Spleen (tissue), 11 donors: ENCODE measurements at regions not wholly inside any gene's neighbourhood (a gene's known extent, or its start where the extent isn't known, plus 50 kb on each side); places are given as distances from the start of the nearest gene placed in this dataset.
"Not testable (repeated sequence)": the region's sequence is repeated elsewhere in the genome, so short reads cannot be mapped to it uniquely, and the experiment has no call there.

Experiments
- DNase-seq: peaks from one replicate; pipeline ENCODE4 v3.0.0-alpha.2; 2020
- H3K27ac ChIP-seq, 8 donors: fragments of 200-600 bp; sonication (generic) in 7 of 8; 1 replicate in 4 of 8; 2 replicates in 4 of 8; pipeline versions ENCODE4 v1.5.0 to v1.8.0; 2016 to 2021; ENCODE audit warnings: inconsistent platforms in 4 of 8, mild to moderate bottlenecking in 4 of 8, moderate library complexity in 1 of 8
- H3K27me3 ChIP-seq, 7 donors: fragments of 200-600 bp; sonication (generic) in 6 of 7; replicated peaks in 1 of 7; 1 replicate in 4 of 7; 2 replicates in 3 of 7; pipeline versions ENCODE4 v1.5.0 to v1.8.0; 2016 to 2021; ENCODE audit warnings: inconsistent platforms in 3 of 7, mild to moderate bottlenecking in 1 of 7
- H3K36me3 ChIP-seq, 6 donors: fragments of 200-600 bp; sonication (generic) in 5 of 6; 1 replicate in 4 of 6; 2 replicates in 2 of 6; pipeline versions ENCODE4 v1.5.0 to v1.8.0; 2016 to 2021; ENCODE audit warnings: inconsistent platforms in 2 of 6
- H3K4me1 ChIP-seq, 6 donors: fragments of 200-600 bp; sonication (generic) in 5 of 6; 1 replicate in 3 of 6; 2 replicates in 3 of 6; pipeline versions ENCODE4 v1.5.0 to v1.8.0; 2016 to 2021; ENCODE audit warnings: inconsistent platforms in 3 of 6
- H3K4me3 ChIP-seq, 8 donors: fragments of 200-600 bp; sonication (generic) in 7 of 8; 1 replicate in 4 of 8; 2 replicates in 4 of 8; pipeline versions ENCODE4 v1.5.0 to v1.8.0; 2016 to 2021; ENCODE audit warnings: inconsistent platforms in 4 of 8, mild to moderate bottlenecking in 4 of 8, moderate library complexity in 2 of 8
- H3K9me3 ChIP-seq, 8 donors: fragments of 200-600 bp; sonication (generic) in 7 of 8; 1 replicate in 4 of 8; 2 replicates in 4 of 8; pipeline versions ENCODE4 v1.5.0 to v1.8.0; 2016 to 2021; ENCODE audit warnings: inconsistent platforms in 4 of 8
- WGBS, 5 donors: extraction: QIAGEN DNeasy Blood & Tissue Kit in 3 of 5; methylation state at CpG; one replicate each; pipeline versions ENCODE4 v1.1.5 to v1.1.7; 2013 to 2018; 5-methylcytosine and 5-hydroxymethylcytosine counted together
- intact Hi-C: fragments of 100-400 bp; cut with DNase I; formaldehyde crosslinking; loops from one replicate; pipeline ENCODE4 v1.15.0; 2023; ENCODE audit warnings: low total_unique reads
- donor health status: healthy with polysubstance abuse.
- donor health status: DM: no; HTN: no; CAD: no; lungs with moderate emphysema.
- donor health status: DM: no; HTN: no; CAD: no.
- donor health status: Bipolar disorder and iron deficiency.
- donor health status: healthy.
- donor health status: DM: no; HTN: no; CAD: no.
- donor health status: DM: yes; HTN: yes; CAD: no.

DNA sequence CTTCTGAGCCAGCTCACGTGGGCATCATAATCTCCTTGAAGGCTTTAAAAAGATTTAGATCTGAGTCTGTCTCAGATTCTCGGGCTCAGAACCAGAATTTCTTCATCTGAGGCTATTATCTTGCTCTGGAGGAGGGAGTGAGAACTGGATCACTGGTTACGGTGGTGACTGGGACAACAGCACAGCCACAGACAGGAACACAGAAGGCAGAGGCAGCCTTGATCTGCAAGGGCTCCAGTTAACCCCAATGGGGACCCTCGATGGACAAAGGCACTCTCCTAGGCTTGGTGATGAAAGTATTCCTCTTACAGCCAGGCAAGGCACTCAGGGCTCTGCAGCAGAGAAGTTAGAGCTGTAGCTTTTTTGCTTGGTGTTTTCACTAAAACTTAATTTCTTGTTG is 87.7 kb upstream of the POTEM start:
- DNase-seq, H3K27ac ChIP-seq, H3K4me1 ChIP-seq, intact Hi-C loops, H3K36me3 ChIP-seq, H3K4me3 ChIP-seq, H3K9me3 ChIP-seq, H3K27me3 ChIP-seq: not testable (repeated sequence)
- WGBS, 5 donors, result no CpG with 5 or more reads among the region's 4 CpGs

DNA sequence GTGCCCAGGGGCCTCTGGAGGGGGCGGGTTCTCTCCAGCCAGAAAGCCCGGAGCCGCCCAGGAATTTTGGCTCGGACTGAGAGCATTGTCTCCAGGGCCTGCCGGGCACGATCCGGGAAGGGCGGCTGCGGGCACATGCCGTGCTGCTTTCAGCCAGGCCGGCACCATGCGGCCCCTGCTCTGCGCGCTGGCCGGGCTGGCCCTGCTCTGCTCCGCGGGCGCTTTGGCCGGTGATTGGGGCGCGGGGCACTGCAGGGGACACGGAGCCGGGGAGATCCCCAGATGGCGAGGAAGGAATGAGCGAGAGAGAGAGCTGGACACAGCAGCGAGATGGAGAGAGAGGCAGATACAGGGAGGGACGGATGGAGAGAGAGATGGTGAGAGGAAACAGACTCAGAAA is 86.7 kb upstream of the POTEM start:
- H3K9me3 ChIP-seq, H3K27me3 ChIP-seq, H3K36me3 ChIP-seq, H3K4me1 ChIP-seq, H3K4me3 ChIP-seq, DNase-seq, H3K27ac ChIP-seq, intact Hi-C loops: not testable (repeated sequence)
- WGBS, 5 donors, result no CpG with 5 or more reads among the region's 27 CpGs

DNA sequence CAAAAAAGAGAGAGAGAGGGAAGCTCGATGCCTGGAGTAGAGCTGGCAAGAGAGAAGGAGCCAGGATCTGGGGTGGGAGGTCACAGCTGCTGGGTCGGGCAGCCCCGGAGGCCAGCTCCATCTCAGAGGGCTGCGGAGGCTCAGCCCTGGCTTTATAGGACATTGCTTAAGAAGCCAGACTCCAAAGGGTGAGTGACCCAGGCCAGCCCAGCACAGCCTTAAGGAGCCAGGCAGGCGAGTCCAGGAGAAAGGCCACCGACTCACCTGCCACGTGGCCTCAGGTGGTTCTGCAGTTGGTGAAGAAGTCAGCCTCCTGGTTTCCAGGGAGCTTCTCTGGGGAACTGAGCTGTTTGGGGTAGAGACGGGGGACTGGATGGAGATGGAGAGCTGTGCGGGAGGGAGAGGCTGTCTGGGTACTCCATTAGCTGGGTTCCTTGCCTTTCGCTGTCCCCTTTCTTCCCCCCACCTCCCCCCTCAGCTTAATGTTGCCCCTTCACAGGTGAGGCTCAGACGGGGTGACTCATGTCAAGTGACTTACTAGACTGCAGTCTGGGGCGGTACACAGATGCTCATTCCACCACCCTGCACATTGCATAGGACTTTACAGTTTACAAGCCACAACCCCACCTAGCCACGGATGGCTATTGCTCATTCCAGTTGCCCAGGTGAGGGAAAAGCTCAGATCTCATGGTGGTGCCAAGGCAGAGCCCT is 85.9 kb upstream of the POTEM start:
- DNase-seq, intact Hi-C loops, H3K4me1 ChIP-seq, H3K36me3 ChIP-seq, H3K4me3 ChIP-seq, H3K27ac ChIP-seq, H3K27me3 ChIP-seq, H3K9me3 ChIP-seq: not testable (repeated sequence)
- no CpG with 5 or more reads among the region's 13 CpGs for WGBS, 5 donors

DNA sequence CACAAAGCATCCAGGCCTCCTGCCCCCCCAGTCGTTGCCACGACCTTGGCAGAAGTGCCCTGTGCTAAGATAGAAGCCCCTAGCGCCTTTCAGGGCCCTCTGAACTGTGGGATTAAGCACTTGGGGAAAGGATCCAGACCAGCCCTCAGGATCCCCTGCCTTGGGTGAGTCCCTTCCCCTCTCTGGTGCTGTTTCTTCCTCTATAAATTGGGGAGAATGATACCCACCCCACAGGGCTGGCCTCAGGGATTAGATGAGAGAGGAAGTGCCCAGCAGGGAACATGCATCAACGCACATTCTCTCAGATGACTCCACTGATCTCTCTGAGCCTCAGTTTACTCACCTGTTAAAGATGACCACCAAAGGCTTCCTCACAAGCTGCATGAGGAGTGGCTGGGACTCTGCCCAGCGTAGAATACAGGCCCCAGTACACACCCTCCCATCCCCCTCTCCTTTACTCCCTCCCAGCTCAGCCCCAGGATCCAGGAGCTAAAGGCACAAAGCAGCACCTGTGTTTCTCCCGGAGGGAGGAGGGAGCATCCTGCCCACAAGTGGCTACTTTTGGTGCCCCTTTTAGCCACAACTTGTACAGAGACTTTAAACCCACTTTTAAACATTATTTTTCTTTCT is 85.3 kb upstream of the POTEM start:
- WGBS, 5 donors, result no CpG with 5 or more reads among the region's 6 CpGs
- DNase-seq, H3K36me3 ChIP-seq, H3K4me1 ChIP-seq, H3K27ac ChIP-seq, H3K9me3 ChIP-seq, H3K4me3 ChIP-seq, H3K27me3 ChIP-seq, intact Hi-C loops: not testable (repeated sequence)

DNA sequence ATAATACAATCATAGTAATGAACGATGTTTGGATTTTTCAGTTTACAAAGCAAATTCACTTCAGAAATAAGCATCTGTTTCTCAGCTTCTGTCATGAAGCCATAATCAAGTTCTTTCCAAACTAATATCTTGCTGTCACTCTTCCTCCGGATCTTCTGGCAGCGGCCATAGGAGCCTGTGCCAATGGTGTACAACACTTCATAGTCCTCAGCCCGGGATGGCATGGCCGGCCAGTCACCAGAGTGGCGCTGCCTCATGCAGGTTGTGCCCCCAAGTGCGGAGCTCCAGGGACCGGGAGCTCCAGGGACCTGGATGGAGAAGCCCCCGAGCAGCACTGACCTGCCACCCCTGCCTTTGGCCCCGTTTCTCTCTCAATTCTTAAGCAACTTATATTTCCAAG is 77.0 kb upstream of the POTEM start:
- 20 to 88% (median 64%) methylated on average over 1 to 6 of the region's 10 CpGs; no CpG with 5 or more reads in 1 of the 5 donors for WGBS, 5 donors
- H3K36me3 ChIP-seq, H3K4me1 ChIP-seq, H3K4me3 ChIP-seq, intact Hi-C loops, H3K27ac ChIP-seq, H3K9me3 ChIP-seq, H3K27me3 ChIP-seq: not testable (repeated sequence)
- DNase-seq, result peak; percentile 55

DNA sequence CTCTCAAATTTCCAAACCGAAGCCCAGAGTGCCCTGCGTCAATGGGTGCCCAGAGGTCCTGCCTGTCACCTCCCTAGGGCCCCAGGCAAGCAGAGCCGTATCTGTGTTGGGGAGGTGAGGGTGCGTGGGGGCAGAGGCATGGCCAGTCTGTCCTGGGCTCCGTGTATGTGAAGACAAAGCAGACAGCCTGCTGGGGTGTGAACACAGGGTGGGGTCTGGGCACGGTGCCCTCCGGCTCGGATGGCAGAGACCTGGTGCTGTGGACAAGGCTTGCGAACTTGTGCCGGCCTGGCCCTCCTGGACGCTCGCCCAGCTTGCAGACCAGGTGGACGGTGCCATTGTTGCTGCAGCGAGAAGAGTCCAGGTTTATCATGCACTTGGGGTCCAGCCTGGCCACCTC is 53.4 kb upstream of the POTEM start:
- H3K9me3 ChIP-seq, H3K4me3 ChIP-seq, H3K36me3 ChIP-seq, H3K27me3 ChIP-seq, H3K4me1 ChIP-seq, H3K27ac ChIP-seq, DNase-seq, intact Hi-C loops: not testable (repeated sequence)
- no CpG with 5 or more reads among the region's 14 CpGs for WGBS, 5 donors

DNA sequence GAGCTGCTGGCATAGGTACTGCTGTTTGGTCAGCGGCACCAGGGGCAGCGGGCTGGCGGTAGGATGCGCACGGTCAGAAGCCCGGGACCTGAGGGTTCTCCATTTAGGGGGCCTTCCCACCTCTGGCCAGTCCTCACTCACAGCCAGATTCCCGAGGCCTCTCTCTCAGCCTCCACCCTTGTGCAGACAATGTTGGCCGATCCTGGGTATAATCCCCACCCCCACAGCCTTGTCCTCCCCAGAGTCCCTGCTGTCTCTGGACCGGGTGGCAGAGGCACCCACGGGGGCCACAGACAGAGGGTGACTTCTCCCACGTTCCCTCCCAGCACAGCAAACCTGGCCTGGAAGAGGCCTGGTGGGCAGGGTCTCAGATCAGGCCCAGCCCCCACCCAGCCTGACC is 52.7 kb upstream of the POTEM start:
- H3K9me3 ChIP-seq, H3K4me1 ChIP-seq, H3K27ac ChIP-seq, H3K36me3 ChIP-seq, H3K27me3 ChIP-seq, intact Hi-C loops, H3K4me3 ChIP-seq: not testable (repeated sequence)
- peak; percentile 71 for DNase-seq
- 80 to 96% (median 88%) methylated on average over 1 to 3 of the region's 11 CpGs; no CpG with 5 or more reads in 1 of the 5 donors for WGBS, 5 donors
